ENCODE measurements at regions not wholly inside any gene's neighbourhood (a gene's known extent, or its start where the extent isn't known, plus 50 kb on each side); places are given as distances from the start of the nearest gene placed in this dataset.

DNA sequence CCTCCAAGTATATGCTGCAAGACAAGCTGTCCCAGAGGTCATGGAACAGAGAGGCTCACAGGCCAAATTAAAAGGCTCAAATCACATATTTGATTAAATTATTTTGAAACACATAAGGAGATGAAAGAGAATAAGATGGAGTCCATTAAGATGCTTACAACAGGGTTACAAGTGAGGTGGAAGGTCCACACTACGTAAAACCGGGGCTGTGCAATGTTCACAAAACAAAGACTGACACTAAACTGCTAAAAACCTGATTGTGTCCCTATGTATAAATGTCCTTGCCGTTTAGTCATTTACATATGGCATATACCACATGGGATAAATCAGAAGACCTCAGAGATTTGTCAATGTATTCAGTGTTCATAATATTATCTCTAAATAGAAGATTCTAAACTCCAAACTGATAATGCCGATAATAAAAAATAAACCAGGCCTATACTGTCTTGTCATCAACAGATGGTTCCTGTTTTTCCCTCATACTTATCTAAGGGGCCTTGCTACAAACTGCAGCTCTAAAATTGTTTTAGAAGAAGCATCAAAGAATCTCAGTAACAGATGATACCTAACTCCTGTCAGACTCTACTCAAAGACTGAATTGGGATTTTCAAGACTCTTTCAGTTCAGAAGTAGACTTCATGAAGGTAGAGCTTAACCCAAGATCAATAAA, 51.8 kb upstream of the RIPOR2 start:
- Histone ChIP-seq H3K36me3 (ENCODE audit: insufficient read depth, low read length) (0 out of 2 replicates have a peak, but pooled peaks cover 4% of the 10 kb centered on the region), H2AFZ (ENCODE audit: low read depth, low read length) (no peak overlapping the region), H4K20me1 (ENCODE audit: insufficient read depth, low read length) (no peaks in the 10 kb centered on the region), H3K27me3 (ENCODE audit: insufficient read depth, low read length, poor library complexity) (no peaks in the 10 kb centered on the region), H3K27ac (ENCODE audit: low read length) (no peak overlapping the region), H3K4me1 (ENCODE audit: insufficient read depth, low read length) (peaks cover 6% of the 10 kb centered on the region), H3K9ac (ENCODE audit: low read depth, low read length) (no peak overlapping the region), H3K4me2 (ENCODE audit: insufficient read depth, low read length) (no peak overlapping the region), H3K4me3 (ENCODE audit: low read depth in 1 of 2, low read length in 2 of 2) (no peak overlapping the region), H3K9me3 (ENCODE audit: insufficient read depth, low read length, severe bottlenecking) (peaks cover 2% of the 10 kb centered on the region), H3K79me2 (ENCODE audit: insufficient read depth, low read length) (peaks cover 10% of the 10 kb centered on the region; the same call in 1 of the 2 replicates)
- TF ChIP-seq, protein P1, sequence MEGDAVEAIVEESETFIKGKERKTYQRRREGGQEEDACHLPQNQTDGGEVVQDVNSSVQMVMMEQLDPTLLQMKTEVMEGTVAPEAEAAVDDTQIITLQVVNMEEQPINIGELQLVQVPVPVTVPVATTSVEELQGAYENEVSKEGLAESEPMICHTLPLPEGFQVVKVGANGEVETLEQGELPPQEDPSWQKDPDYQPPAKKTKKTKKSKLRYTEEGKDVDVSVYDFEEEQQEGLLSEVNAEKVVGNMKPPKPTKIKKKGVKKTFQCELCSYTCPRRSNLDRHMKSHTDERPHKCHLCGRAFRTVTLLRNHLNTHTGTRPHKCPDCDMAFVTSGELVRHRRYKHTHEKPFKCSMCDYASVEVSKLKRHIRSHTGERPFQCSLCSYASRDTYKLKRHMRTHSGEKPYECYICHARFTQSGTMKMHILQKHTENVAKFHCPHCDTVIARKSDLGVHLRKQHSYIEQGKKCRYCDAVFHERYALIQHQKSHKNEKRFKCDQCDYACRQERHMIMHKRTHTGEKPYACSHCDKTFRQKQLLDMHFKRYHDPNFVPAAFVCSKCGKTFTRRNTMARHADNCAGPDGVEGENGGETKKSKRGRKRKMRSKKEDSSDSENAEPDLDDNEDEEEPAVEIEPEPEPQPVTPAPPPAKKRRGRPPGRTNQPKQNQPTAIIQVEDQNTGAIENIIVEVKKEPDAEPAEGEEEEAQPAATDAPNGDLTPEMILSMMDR (IDR thresholded peaks at IDR 0.05; ENCODE audit: borderline replicate concordance, extremely low read depth, low read length, poor library complexity, severe bottlenecking) = no peak
- no peak for TF ChIP-seq EZH2 (IDR thresholded peaks at IDR 0.05; ENCODE audit: borderline replicate concordance, low read depth, low read length, severe bottlenecking)
- no peak for ATAC-seq (ENCODE audit: insufficient read depth, low read depth)
- no peak for DNase-seq

DNA sequence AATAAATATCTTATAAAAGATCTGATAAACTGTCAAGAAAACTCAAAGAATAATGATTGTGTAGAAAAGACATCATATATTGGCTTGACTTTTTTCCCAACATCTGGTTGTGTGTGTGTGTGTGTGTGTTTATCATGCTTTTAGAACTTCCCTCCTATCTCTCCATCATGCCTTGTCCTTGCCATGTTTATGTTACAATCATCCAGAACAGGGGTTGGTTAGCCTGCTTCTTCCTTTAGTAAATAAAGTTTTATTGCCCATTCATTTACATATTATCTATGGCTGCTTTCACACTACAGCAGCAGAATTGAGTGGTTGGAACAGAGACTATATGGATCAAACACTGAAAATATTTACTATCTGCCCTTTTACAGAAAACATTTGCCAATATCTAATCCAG, 52.8 kb upstream of the RIPOR2 start:
- no peak overlapping the region for H3K4me2 ChIP-seq (ENCODE audit: insufficient read depth, low read length)
- no peak overlapping the region for H2AFZ ChIP-seq (ENCODE audit: low read depth, low read length)
- peaks cover 2% of the 10 kb centered on the region for H3K9me3 ChIP-seq (ENCODE audit: insufficient read depth, low read length, severe bottlenecking)
- no peaks in the 10 kb centered on the region for H4K20me1 ChIP-seq (ENCODE audit: insufficient read depth, low read length)
- peaks cover 6% of the 10 kb centered on the region for H3K4me1 ChIP-seq (ENCODE audit: insufficient read depth, low read length)
- TF ChIP-seq, protein P1 (IDR thresholded peaks at IDR 0.05; ENCODE audit: borderline replicate concordance, extremely low read depth, low read length, poor library complexity, severe bottlenecking) = no peak
- no peak for TF ChIP-seq EZH2 (IDR thresholded peaks at IDR 0.05; ENCODE audit: borderline replicate concordance, low read depth, low read length, severe bottlenecking)
- ATAC-seq (ENCODE audit: insufficient read depth, low read depth) = no peak
- 0 out of 2 replicates have a peak, but pooled peaks cover 4% of the 10 kb centered on the region for H3K36me3 ChIP-seq (ENCODE audit: insufficient read depth, low read length)
- H3K4me3 ChIP-seq (ENCODE audit: low read depth in 1 of 2, low read length in 2 of 2) = no peak overlapping the region
- H3K27me3 ChIP-seq (ENCODE audit: insufficient read depth, low read length, poor library complexity) = no peaks in the 10 kb centered on the region
- no peak overlapping the region for H3K9ac ChIP-seq (ENCODE audit: low read depth, low read length)
- peaks cover 8% of the 10 kb centered on the region; the same call in 1 of the 2 replicates for H3K79me2 ChIP-seq (ENCODE audit: insufficient read depth, low read length)
- DNase-seq = no peak
- no peak overlapping the region for H3K27ac ChIP-seq (ENCODE audit: low read length)

DNA sequence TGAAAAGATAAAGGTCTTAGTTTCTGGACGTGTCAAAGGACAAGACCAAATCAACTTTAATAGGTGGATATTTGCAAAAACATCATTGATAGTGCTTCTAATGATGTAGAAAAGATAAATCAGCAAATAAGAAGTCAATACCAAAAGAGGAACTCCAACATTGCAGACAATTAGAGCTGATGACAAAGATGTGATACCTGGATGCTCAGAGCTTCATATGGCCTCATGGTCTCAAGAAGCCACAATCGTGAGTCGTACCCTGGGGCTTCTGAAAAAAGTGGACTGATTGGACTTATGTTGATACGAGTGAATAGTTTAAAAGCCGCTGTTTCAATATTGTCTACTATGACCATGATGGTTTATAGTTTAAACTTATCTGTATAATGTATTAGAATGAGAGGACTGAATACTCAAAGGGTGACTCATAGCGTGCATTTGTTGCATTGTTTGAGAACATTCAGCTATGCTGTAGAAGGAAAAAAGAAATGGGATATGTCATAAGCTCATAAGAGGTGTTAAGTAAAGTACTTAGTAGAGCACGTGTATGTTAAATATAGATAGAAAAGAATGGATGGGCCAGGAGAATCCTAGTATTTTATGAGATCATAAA, 54.6 kb upstream of the RIPOR2 start:
- TF ChIP-seq EZH2 (IDR thresholded peaks at IDR 0.05; ENCODE audit: borderline replicate concordance, low read depth, low read length, severe bottlenecking) = no peak
- TF ChIP-seq, protein P1 (IDR thresholded peaks at IDR 0.05; ENCODE audit: borderline replicate concordance, extremely low read depth, low read length, poor library complexity, severe bottlenecking) = no peak
- H3K9me3 ChIP-seq (ENCODE audit: insufficient read depth, low read length, severe bottlenecking) = peaks cover 2% of the 10 kb centered on the region
- H2AFZ ChIP-seq (ENCODE audit: low read depth, low read length) = no peak overlapping the region
- no peaks in the 10 kb centered on the region for H3K27me3 ChIP-seq (ENCODE audit: insufficient read depth, low read length, poor library complexity)
- no peak overlapping the region for H3K4me3 ChIP-seq (ENCODE audit: low read depth in 1 of 2, low read length in 2 of 2)
- H3K27ac ChIP-seq (ENCODE audit: low read length) = no peak overlapping the region
- DNase-seq = no peak
- H3K79me2 ChIP-seq (ENCODE audit: insufficient read depth, low read length) = peaks cover 2% of the 10 kb centered on the region; the same call in 1 of the 2 replicates
- no peaks in the 10 kb centered on the region for H4K20me1 ChIP-seq (ENCODE audit: insufficient read depth, low read length)
- H3K36me3 ChIP-seq (ENCODE audit: insufficient read depth, low read length) = peaks cover 4% of the 10 kb centered on the region; the same call in 1 of the 2 replicates
- H3K4me2 ChIP-seq (ENCODE audit: insufficient read depth, low read length) = no peak overlapping the region
- no peak overlapping the region for H3K9ac ChIP-seq (ENCODE audit: low read depth, low read length)
- H3K4me1 ChIP-seq (ENCODE audit: insufficient read depth, low read length) = peaks cover 6% of the 10 kb centered on the region
- no peak for ATAC-seq (ENCODE audit: insufficient read depth, low read depth)

Measured in DND-41 (cell line).